Mesendoderm (in vitro differentiated cells): ENCODE measurements at regions not wholly inside any gene's neighbourhood (a gene's known extent, or its start where the extent isn't known, plus 50 kb on each side); places are given as distances from the start of the nearest gene placed in this dataset.
"Not testable (repeated sequence)": the region's sequence is repeated elsewhere in the genome, so short reads cannot be mapped to it uniquely, and the experiment has no call there.

Experiments
- DNase-seq: peaks from one replicate; pipeline ENCODE4 v3.0.0; 2013
- H2AK5ac ChIP-seq: 2 replicates; pipeline ENCODE4 v1.6.1; 2013; ENCODE audit warnings: low read length, inconsistent platforms
- H2BK120ac ChIP-seq: 2 replicates; pipeline ENCODE4 v1.6.1; 2013; ENCODE audit warnings: low read depth, mild to moderate bottlenecking, low read length, moderate library complexity, mixed read lengths
- H2BK15ac ChIP-seq: replicated peaks from 2 replicates; pipeline ENCODE4 v1.6.1; 2013; ENCODE audit warnings: low read depth, mild to moderate bottlenecking, moderate library complexity
- H2BK5ac ChIP-seq: 2 replicates; pipeline ENCODE4 v1.6.1; 2013; ENCODE audit warnings: low read length, inconsistent platforms
- H3K18ac ChIP-seq: 2 replicates; pipeline ENCODE4 v1.6.1; 2013; ENCODE audit warnings: mild to moderate bottlenecking, low read length, mixed read lengths
- H3K23ac ChIP-seq: one replicate; pipeline ENCODE4 v1.6.1; 2013; ENCODE audit warnings: low read length
- H3K27ac ChIP-seq: 2 replicates; pipeline ENCODE4 v1.5.1; 2013; ENCODE audit warnings: low read depth, mild to moderate bottlenecking, inconsistent platforms, low read length, moderate library complexity
- H3K27me3 ChIP-seq: 2 replicates; pipeline ENCODE4 v1.6.1; 2013; ENCODE audit warnings: low read length, control low read depth, mild to moderate bottlenecking, inconsistent platforms; ENCODE audit not compliant: insufficient read depth, poor library complexity
- H3K36me3 ChIP-seq: 2 replicates; pipeline ENCODE4 v1.6.1; 2013; ENCODE audit warnings: low read length, inconsistent platforms; ENCODE audit not compliant: control insufficient read depth, insufficient read depth
- H3K4ac ChIP-seq: one replicate; pipeline ENCODE4 v1.6.1; 2013; ENCODE audit warnings: low read depth, mild to moderate bottlenecking, low read length, moderate library complexity
- H3K4me1 ChIP-seq: 2 replicates; pipeline ENCODE4 v1.6.1; 2013; ENCODE audit warnings: low read depth, low read length, inconsistent platforms; ENCODE audit not compliant: control insufficient read depth
- H3K4me2 ChIP-seq: 2 replicates; pipeline ENCODE4 v1.6.1; 2013; ENCODE audit warnings: low read length
- H3K4me3 ChIP-seq: 2 replicates; pipeline ENCODE4 v1.5.1; 2013; ENCODE audit warnings: mild to moderate bottlenecking, low read length
- H3K56ac ChIP-seq: one replicate; pipeline ENCODE4 v1.6.1; 2013; ENCODE audit warnings: low read length
- H3K79me1 ChIP-seq: 2 replicates; pipeline ENCODE4 v1.6.1; 2013; ENCODE audit warnings: low read length, inconsistent platforms
- H3K79me2 ChIP-seq: 2 replicates; pipeline ENCODE4 v1.6.1; 2013; ENCODE audit warnings: mild to moderate bottlenecking, low read length; ENCODE audit not compliant: control insufficient read depth, insufficient read depth
- H3K9ac ChIP-seq: 2 replicates; pipeline ENCODE4 v1.6.1; 2013; ENCODE audit warnings: low read length, inconsistent platforms
- H4K5ac ChIP-seq: one replicate; pipeline ENCODE4 v1.6.1; 2013; ENCODE audit warnings: low read length
- H4K8ac ChIP-seq: one replicate; pipeline ENCODE4 v1.6.1; 2013; ENCODE audit warnings: low read depth, mild to moderate bottlenecking, control low read depth, low read length, moderate library complexity
- whole genome bisulfite sequencing: extraction: QIAGEN DNeasy Blood & Tissue Kit; methylation state at CpG from one replicate; pipeline ENCODE4 v1.1.7; 2013; ENCODE audit warnings: low lambda C conversion rate, missing lambda C conversion rate; ENCODE audit not compliant: insufficient coverage; ENCODE audit errors: extremely low coverage; 5-methylcytosine and 5-hydroxymethylcytosine counted together

DNA sequence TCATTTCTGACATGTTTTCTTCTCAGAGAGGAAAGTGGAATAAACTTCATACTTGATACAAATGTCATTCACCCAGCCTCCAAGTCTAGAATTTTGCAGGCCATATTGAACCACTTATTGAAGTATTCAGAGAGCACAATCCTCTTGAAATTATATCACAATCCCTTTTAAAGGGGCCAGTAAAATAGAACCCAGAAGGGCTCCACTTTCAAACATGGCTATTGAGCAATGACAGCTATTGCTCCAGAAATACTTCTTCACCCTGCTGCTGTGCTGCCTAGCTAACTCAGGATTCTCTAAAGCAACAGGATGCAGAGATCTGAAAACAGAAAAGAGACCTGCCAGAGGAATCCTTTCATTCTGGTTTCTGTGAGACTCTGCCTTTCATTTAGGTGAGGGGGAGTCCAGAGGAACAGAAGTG, 275.0 kb upstream of the CDH5 start:
- Histone ChIP-seq H3K9ac (no peak overlapping the region), H3K18ac (no peak overlapping the region), H3K4ac (no peak overlapping the region), H3K27ac (no peak overlapping the region), H3K79me2 (no peaks in the 10 kb centered on the region), H3K27me3 (no peaks in the 10 kb centered on the region), H3K4me1 (no peaks in the 10 kb centered on the region), H3K4me2 (no peak overlapping the region), H3K56ac (no peak overlapping the region), H3K4me3 (no peak overlapping the region), H4K5ac (no peak overlapping the region), H4K8ac (no peak overlapping the region), H2BK5ac (no peak overlapping the region), H3K23ac (no peak overlapping the region), H2AK5ac (no peak overlapping the region), H2BK15ac (no peak overlapping the region), H2BK120ac (no peak overlapping the region), H3K36me3 (no peaks in the 10 kb centered on the region), H3K79me1 (no peaks in the 10 kb centered on the region)
- no peak for DNase-seq

DNA sequence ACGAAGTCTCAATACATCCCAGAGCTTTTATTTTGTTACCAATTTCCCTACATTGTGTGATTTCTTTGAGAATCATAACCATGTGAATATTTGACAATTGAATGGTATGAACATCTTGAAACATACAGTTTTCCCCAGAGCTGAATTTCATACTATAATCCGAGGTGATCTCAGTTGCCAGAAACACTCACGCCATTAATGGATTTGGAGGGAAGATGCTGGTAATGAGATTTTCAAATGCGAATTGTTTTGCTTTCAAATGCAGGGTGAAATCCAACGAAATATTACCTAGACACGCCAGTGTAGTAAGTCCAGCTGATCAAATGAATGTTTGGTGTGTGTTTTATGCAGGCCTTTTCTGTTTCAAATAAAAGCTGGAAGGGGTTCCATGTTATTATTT, 277.8 kb upstream of the CDH5 start:
- H3K23ac ChIP-seq: no peak overlapping the region
- DNase-seq: no peak
- no peak overlapping the region for H2BK120ac ChIP-seq
- no peak overlapping the region for H3K56ac ChIP-seq
- no peak overlapping the region for H4K5ac ChIP-seq
- H3K18ac ChIP-seq: no peak overlapping the region
- no peak overlapping the region for H3K4me3 ChIP-seq
- no peaks in the 10 kb centered on the region for H3K4me1 ChIP-seq
- H3K36me3 ChIP-seq: no peaks in the 10 kb centered on the region
- no peak overlapping the region for H2AK5ac ChIP-seq
- no peaks in the 10 kb centered on the region for H3K27me3 ChIP-seq
- H3K9ac ChIP-seq: no peak overlapping the region
- no peak overlapping the region for H3K4me2 ChIP-seq
- no peak overlapping the region for H2BK15ac ChIP-seq
- no peak overlapping the region for H3K4ac ChIP-seq
- WGBS: no CpG with 5 or more reads among the region's 6 CpGs
- no peak overlapping the region for H3K27ac ChIP-seq
- no peaks in the 10 kb centered on the region for H3K79me1 ChIP-seq
- H4K8ac ChIP-seq: no peak overlapping the region
- no peaks in the 10 kb centered on the region for H3K79me2 ChIP-seq
- H2BK5ac ChIP-seq: no peak overlapping the region

DNA sequence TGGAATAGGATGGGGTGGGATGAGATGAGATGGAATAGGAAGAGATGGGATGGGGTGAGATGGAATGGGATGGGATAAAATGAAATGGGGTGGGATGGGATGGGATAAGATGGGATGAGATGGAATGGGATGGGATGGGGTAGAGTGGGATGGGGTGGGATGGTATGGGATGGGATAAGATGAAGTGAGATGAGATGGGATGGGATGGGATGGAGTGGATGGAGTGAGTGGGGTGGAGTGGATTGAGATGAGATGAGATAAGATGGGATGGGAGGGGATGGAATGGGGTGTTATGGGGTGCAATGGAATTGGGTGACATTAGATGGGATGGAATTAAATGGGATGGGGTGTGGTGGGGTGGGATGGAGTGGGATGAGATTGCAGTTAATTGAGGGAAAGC, 279.2 kb upstream of the CDH5 start:
- no peak overlapping the region for H3K56ac ChIP-seq
- no peaks in the 10 kb centered on the region for H3K36me3 ChIP-seq
- H3K4ac ChIP-seq: no peak overlapping the region
- DNase-seq: no peak
- H3K79me1 ChIP-seq: no peaks in the 10 kb centered on the region
- no peak overlapping the region for H3K23ac ChIP-seq
- H3K4me2 ChIP-seq: no peak overlapping the region
- H3K4me3 ChIP-seq: no peak overlapping the region
- no peak overlapping the region for H2AK5ac ChIP-seq
- no peaks in the 10 kb centered on the region for H3K27me3 ChIP-seq
- no peak overlapping the region for H2BK15ac ChIP-seq
- H4K5ac ChIP-seq: no peak overlapping the region
- H4K8ac ChIP-seq: no peak overlapping the region
- H3K9ac ChIP-seq: no peak overlapping the region
- H3K79me2 ChIP-seq: no peaks in the 10 kb centered on the region
- no peak overlapping the region for H3K18ac ChIP-seq
- no peak overlapping the region for H3K27ac ChIP-seq
- no peak overlapping the region for H2BK5ac ChIP-seq
- no peak overlapping the region for H2BK120ac ChIP-seq
- no peaks in the 10 kb centered on the region for H3K4me1 ChIP-seq

DNA sequence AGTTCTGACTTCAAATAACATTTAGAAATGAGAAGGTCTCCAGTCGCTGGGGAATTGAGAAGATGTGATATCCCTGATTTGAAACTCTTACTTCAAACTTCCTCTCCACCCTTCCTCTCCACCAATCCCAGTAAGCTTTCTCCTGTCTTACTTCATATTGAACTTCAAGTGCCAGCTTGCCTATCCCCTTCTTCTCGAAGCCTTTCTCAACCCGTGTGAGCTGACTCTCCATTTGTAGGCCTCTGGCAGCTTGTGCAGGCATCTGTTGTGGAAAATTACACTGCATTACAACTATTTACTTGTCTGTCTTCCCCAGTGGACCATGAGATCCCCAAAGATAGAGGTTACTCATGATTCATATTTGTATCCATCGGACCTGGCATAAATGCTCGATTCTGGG, 280.8 kb upstream of the CDH5 start:
- WGBS: no CpG with 5 or more reads among the region's 5 CpGs
- H3K9ac ChIP-seq: no peak overlapping the region
- no peaks in the 10 kb centered on the region for H3K4me1 ChIP-seq
- no peak overlapping the region for H3K4me3 ChIP-seq
- H3K79me2 ChIP-seq: no peaks in the 10 kb centered on the region
- H3K36me3 ChIP-seq: no peaks in the 10 kb centered on the region
- no peak overlapping the region for H2BK5ac ChIP-seq
- H3K18ac ChIP-seq: no peak overlapping the region
- H2BK120ac ChIP-seq: no peak overlapping the region
- H3K56ac ChIP-seq: no peak overlapping the region
- H4K5ac ChIP-seq: no peak overlapping the region
- no peak overlapping the region for H4K8ac ChIP-seq
- no peak overlapping the region for H3K23ac ChIP-seq
- H3K4me2 ChIP-seq: no peak overlapping the region
- no peak overlapping the region for H3K4ac ChIP-seq
- no peak overlapping the region for H3K27ac ChIP-seq
- no peak for DNase-seq
- H2AK5ac ChIP-seq: no peak overlapping the region
- no peaks in the 10 kb centered on the region for H3K79me1 ChIP-seq
- no peaks in the 10 kb centered on the region for H3K27me3 ChIP-seq
- no peak overlapping the region for H2BK15ac ChIP-seq

DNA sequence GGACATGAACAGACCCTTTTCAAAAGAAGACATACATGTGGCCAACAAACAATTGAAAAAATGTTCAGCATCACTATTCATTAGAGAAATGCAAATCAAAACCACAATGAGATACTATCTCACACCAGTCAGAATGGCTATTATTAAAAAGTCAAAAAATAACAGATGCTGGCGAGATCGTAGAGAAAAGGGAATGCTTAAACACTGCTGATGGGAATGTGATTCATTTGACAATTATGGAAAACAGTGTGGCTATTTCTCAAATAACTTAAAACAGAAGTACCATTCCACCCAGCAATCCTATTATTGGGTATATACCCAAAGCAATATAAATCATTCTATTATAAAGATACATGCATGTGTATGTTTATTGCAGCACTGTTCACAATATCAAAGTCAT, 281.8 kb upstream of the CDH5 start:
- H3K23ac ChIP-seq, H2BK15ac ChIP-seq, H4K5ac ChIP-seq, H3K9ac ChIP-seq, H3K4me3 ChIP-seq, H2BK5ac ChIP-seq, H2BK120ac ChIP-seq, H3K4me2 ChIP-seq, DNase-seq, H3K56ac ChIP-seq, H3K79me2 ChIP-seq, H2AK5ac ChIP-seq, H3K4ac ChIP-seq, H3K18ac ChIP-seq, H3K27me3 ChIP-seq, H3K27ac ChIP-seq, H3K79me1 ChIP-seq, H4K8ac ChIP-seq, H3K36me3 ChIP-seq, H3K4me1 ChIP-seq: not testable (repeated sequence)
- WGBS: no CpG with 5 or more reads among the region's 2 CpGs

DNA sequence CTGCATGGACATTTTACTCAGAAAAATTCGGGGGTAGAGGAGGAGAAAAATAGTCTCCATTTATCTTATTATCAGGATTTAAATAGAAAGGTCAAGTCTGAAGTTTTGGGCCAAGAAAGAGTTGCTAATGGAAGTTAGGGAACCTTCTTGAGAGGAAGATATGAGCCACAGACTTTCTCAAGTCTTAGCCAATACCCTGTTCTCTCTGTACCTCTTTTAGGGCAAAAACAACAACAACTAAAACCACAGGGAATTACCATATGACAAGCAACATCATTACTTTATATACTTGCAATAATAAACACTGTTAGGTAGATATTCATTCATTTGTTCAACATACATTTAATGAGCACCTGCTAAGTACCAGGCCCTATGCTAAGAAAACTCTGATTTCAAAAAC, 282.2 kb upstream of the CDH5 start:
- Histone ChIP-seq H3K4me2 (no peak overlapping the region), H4K8ac (no peak overlapping the region), H2BK5ac (no peak overlapping the region), H2AK5ac (no peak overlapping the region), H4K5ac (no peak overlapping the region), H3K23ac (no peak overlapping the region), H3K9ac (no peak overlapping the region), H3K79me2 (no peaks in the 10 kb centered on the region), H3K79me1 (no peaks in the 10 kb centered on the region), H3K36me3 (no peaks in the 10 kb centered on the region), H3K4me1 (no peaks in the 10 kb centered on the region), H2BK15ac (no peak overlapping the region), H3K18ac (no peak overlapping the region), H3K27ac (no peak overlapping the region), H3K4me3 (no peak overlapping the region), H3K27me3 (no peaks in the 10 kb centered on the region), H3K56ac (no peak overlapping the region), H2BK120ac (no peak overlapping the region), H3K4ac (no peak overlapping the region)
- no peak for DNase-seq
- WGBS: no CpG with 5 or more reads among the region's 1 CpG
